Brain microvascular endothelial cell (primary cell): ENCODE measurements at regions not wholly inside any gene's neighbourhood (a gene's known extent, or its start where the extent isn't known, plus 50 kb on each side); places are given as distances from the start of the nearest gene placed in this dataset.

Experiments
- DNase-seq: peaks from one replicate; pipeline ENCODE4 v3.0.0-alpha.2; 2020
- H3K27ac ChIP-seq: fragments of 250-450 bp; sonication (Bioruptor Pico); 2 replicates; pipeline ENCODE4 v1.5.1; 2020; ENCODE audit warnings: mild to moderate bottlenecking, moderate library complexity
- H3K27me3 ChIP-seq: fragments of 250-450 bp; sonication (Bioruptor Pico); replicated peaks from 2 replicates; pipeline ENCODE4 v1.5.1; 2020; ENCODE audit warnings: mild to moderate bottlenecking
- H3K36me3 ChIP-seq: fragments of 250-450 bp; sonication (Bioruptor Pico); replicated peaks from 2 replicates; pipeline ENCODE4 v1.5.1; 2020; ENCODE audit warnings: mild to moderate bottlenecking
- H3K4me3 ChIP-seq: 2 replicates; pipeline ENCODE4 v1.5.1; 2011; ENCODE audit warnings: low read depth, mild to moderate bottlenecking, control low read depth, low read length, moderate library complexity
- CTCF ChIP-seq: IDR thresholded peaks from 2 replicates; pipeline ENCODE4 v1.5.1; 2011; ENCODE audit warnings: low read depth, mild to moderate bottlenecking, moderate library complexity, low read length, control low read depth, inconsistent platforms; ENCODE audit errors: missing control alignments
- in situ Hi-C: cut with HindIII; loops from 2 replicates; pipeline ENCODE4 v1.10.0; 2017; ENCODE audit warnings: low sequenced_read_pairs, low pct_ligation_motif_present

GRCh38 chr9:13480693-13481092 lies 201.2 kb upstream of the MPDZ start:
- no peak for TF ChIP-seq CTCF
- in situ Hi-C loops, result no loop called here

GRCh38 chr9:13479096-13479495 lies 199.6 kb upstream of the MPDZ start:
- in situ Hi-C loops, result no loop called here
- Histone ChIP-seq H3K4me3 (no peak overlapping the region), H3K27me3 (no peaks in the 10 kb centered on the region), H3K36me3 (no peaks in the 10 kb centered on the region), H3K27ac (no peak overlapping the region)
- DNase-seq, result no peak
- TF ChIP-seq CTCF, result no peak

More at GRCh38 chr9:13480693-13481092, 201.2 kb upstream of the MPDZ start:
- H3K4me3 ChIP-seq, result no peak overlapping the region
- H3K36me3 ChIP-seq, result no peaks in the 10 kb centered on the region
- no peak overlapping the region for H3K27ac ChIP-seq
- DNase-seq, result no peak
- no peaks in the 10 kb centered on the region for H3K27me3 ChIP-seq

GRCh38 chr9:13478639-13479038 lies 199.1 kb upstream of the MPDZ start:
- no peak for TF ChIP-seq CTCF
- Histone ChIP-seq H3K4me3 (no peak overlapping the region), H3K36me3 (no peaks in the 10 kb centered on the region), H3K27me3 (no peaks in the 10 kb centered on the region), H3K27ac (no peak overlapping the region)
- DNase-seq, result no peak
- in situ Hi-C loops, result no loop called here

- no peak for TF ChIP-seq CTCF
- no peak overlapping the region for H3K27ac ChIP-seq
- in situ Hi-C loops, result no loop called here
- DNase-seq, result no peak
- H3K36me3 ChIP-seq, result no peaks in the 10 kb centered on the region
- no peaks in the 10 kb centered on the region for H3K27me3 ChIP-seq
- no peak overlapping the region for H3K4me3 ChIP-seq
These were observed 198.7 kb upstream of the MPDZ start for GRCh38 chr9:13478160-13478559.

GRCh38 chr9:13470836-13471235 lies 191.3 kb upstream of the MPDZ start:
- in situ Hi-C loops, result no loop called here
- TF ChIP-seq CTCF, result no peak
- no peaks in the 10 kb centered on the region for H3K27me3 ChIP-seq
- no peak overlapping the region for H3K4me3 ChIP-seq
- H3K27ac ChIP-seq, result no peak overlapping the region
- no peak for DNase-seq
- H3K36me3 ChIP-seq, result no peaks in the 10 kb centered on the region

- DNase-seq, result no peak
- TF ChIP-seq CTCF, result no peak
- no peaks in the 10 kb centered on the region for H3K27me3 ChIP-seq
- no peak overlapping the region for H3K4me3 ChIP-seq
- in situ Hi-C loops, result no loop called here
- H3K36me3 ChIP-seq, result no peaks in the 10 kb centered on the region
- no peak overlapping the region for H3K27ac ChIP-seq
These were observed 187.7 kb upstream of the MPDZ start for GRCh38 chr9:13467157-13467556.
